Urothelium cell line (cell line): ENCODE measurements at regions not wholly inside any gene's neighbourhood (a gene's known extent, or its start where the extent isn't known, plus 50 kb on each side); places are given as distances from the start of the nearest gene placed in this dataset.
"Not testable (repeated sequence)": the region's sequence is repeated elsewhere in the genome, so short reads cannot be mapped to it uniquely, and the experiment has no call there.

Experiments
- DNase-seq: peaks from one replicate; pipeline ENCODE4 v3.0.0; 2011; ENCODE audit warnings: low spot score, mixed read lengths
- FAIRE-seq: peaks from 2 replicates; lab custom pipeline; 2011; peaks lifted over from hg19 to GRCh38; lab: Jason Lieb, UNC

GRCh38 chrX:124181515-124181914 lies 150.9 kb upstream of the TEX13D start:
- FAIRE-seq, DNase-seq: not testable (repeated sequence)

GRCh38 chrX:124190440-124190839 lies 142.0 kb upstream of the TEX13D start:
- no peak for FAIRE-seq

GRCh38 chrX:124194199-124194598 lies 138.3 kb upstream of the TEX13D start:
- DNase-seq, result no peak
- no peak for FAIRE-seq

More at GRCh38 chrX:124190440-124190839, 142.0 kb upstream of the TEX13D start:
- DNase-seq, result no peak

GRCh38 chrX:124194901-124195300 lies 137.6 kb upstream of the TEX13D start:
- FAIRE-seq (no peak), DNase-seq (no peak)

- no peak for DNase-seq
- no peak for FAIRE-seq
Observed at GRCh38 chrX:124203311-124203710, 129.1 kb upstream of the TEX13D start.

- FAIRE-seq (no peak), DNase-seq (no peak)
Observed at GRCh38 chrX:124208660-124209059, 123.8 kb upstream of the TEX13D start.

- no peak for FAIRE-seq
- DNase-seq, result no peak
Observed at GRCh38 chrX:124209792-124210576, 122.5 kb upstream of the TEX13D start.

GRCh38 chrX:124211312-124211942 lies 121.0 kb upstream of the TEX13D start:
- FAIRE-seq, result no peak
- no peak for DNase-seq

GRCh38 chrX:124212622-124213021 lies 119.8 kb upstream of the TEX13D start:
- no peak for DNase-seq

GRCh38 chrX:124215786-124216185 lies 116.7 kb upstream of the TEX13D start:
- FAIRE-seq (no peak), DNase-seq (no peak)

More at GRCh38 chrX:124212622-124213021, 119.8 kb upstream of the TEX13D start:
- no peak for FAIRE-seq

GRCh38 chrX:124216396-124217115 lies 115.9 kb upstream of the TEX13D start:
- no peak for FAIRE-seq
- no peak for DNase-seq

- DNase-seq, result peak; percentile 39
- no peak for FAIRE-seq
Observed at GRCh38 chrX:124217304-124218251, 114.9 kb upstream of the TEX13D start.

GRCh38 chrX:124223524-124223923 lies 108.9 kb upstream of the TEX13D start:
- no peak for DNase-seq
- FAIRE-seq, result no peak

- DNase-seq, result no peak
- no peak for FAIRE-seq
Observed at GRCh38 chrX:124224528-124224927, 107.9 kb upstream of the TEX13D start.

GRCh38 chrX:124226129-124226528 lies 106.3 kb upstream of the TEX13D start:
- FAIRE-seq, result no peak
- DNase-seq, result no peak

- no peak for DNase-seq
Observed at GRCh38 chrX:124228849-124229248, 103.6 kb upstream of the TEX13D start.

GRCh38 chrX:124229374-124229773 lies 103.1 kb upstream of the TEX13D start:
- no peak for FAIRE-seq
- no peak for DNase-seq

More at GRCh38 chrX:124228849-124229248, 103.6 kb upstream of the TEX13D start:
- no peak for FAIRE-seq

GRCh38 chrX:124230655-124231450 lies 101.6 kb upstream of the TEX13D start:
- no peak for DNase-seq
- FAIRE-seq, result no peak

- no peak for FAIRE-seq
- DNase-seq, result no peak
Observed at GRCh38 chrX:124231451-124231759, 101.1 kb upstream of the TEX13D start.
